GM21717 (cell line): ENCODE measurements at regions not wholly inside any gene's neighbourhood (a gene's known extent, or its start where the extent isn't known, plus 50 kb on each side); places are given as distances from the start of the nearest gene placed in this dataset.
"Not testable (repeated sequence)": the region's sequence is repeated elsewhere in the genome, so short reads cannot be mapped to it uniquely, and the experiment has no call there.

ENCODE experiments used
- ATAC-seq: cut with Tn5 transposase; IDR thresholded peaks from one replicate; pipeline ENCODE4 v1.9.1; 2021; ENCODE audit warnings: mild to moderate bottlenecking, moderate library complexity; ENCODE audit not compliant: unreplicated experiment

GRCh38 chr3:148525621-148526020, 172.1 kb upstream of the AGTR1 start:
- ATAC-seq, result not testable (repeated sequence)

- ATAC-seq, result no peak
These were observed 169.7 kb upstream of the AGTR1 start for GRCh38 chr3:148528024-148528423.

GRCh38 chr3:148531836-148532235, 165.9 kb upstream of the AGTR1 start:
- no peak for ATAC-seq

- ATAC-seq, result no peak
These were observed 165.4 kb upstream of the AGTR1 start for GRCh38 chr3:148532326-148532725.

- ATAC-seq, result no peak
These were observed 164.9 kb upstream of the AGTR1 start for GRCh38 chr3:148532774-148533173.

GRCh38 chr3:148534089-148534988, 163.4 kb upstream of the AGTR1 start:
- ATAC-seq, result no peak

GRCh38 chr3:148535001-148535400, 162.7 kb upstream of the AGTR1 start:
- ATAC-seq, result no peak

GRCh38 chr3:148540266-148540665, 157.4 kb upstream of the AGTR1 start:
- ATAC-seq, result no peak

- no peak for ATAC-seq
These were observed 156.9 kb upstream of the AGTR1 start for GRCh38 chr3:148540851-148541250.

GRCh38 chr3:148546959-148547358, 150.7 kb upstream of the AGTR1 start:
- no peak for ATAC-seq

- no peak for ATAC-seq
These were observed 145.9 kb upstream of the AGTR1 start for GRCh38 chr3:148551767-148552260.

GRCh38 chr3:148554367-148554766, 143.3 kb upstream of the AGTR1 start:
- ATAC-seq, result no peak

- no peak for ATAC-seq
These were observed 141.0 kb upstream of the AGTR1 start for GRCh38 chr3:148556664-148557063.

- not testable (repeated sequence) for ATAC-seq
These were observed 120.1 kb upstream of the AGTR1 start for GRCh38 chr3:148577579-148577978.

- ATAC-seq, result no peak
These were observed 115.6 kb upstream of the AGTR1 start for GRCh38 chr3:148582126-148582525.

GRCh38 chr3:148583793-148584192, 113.9 kb upstream of the AGTR1 start:
- no peak for ATAC-seq

- no peak for ATAC-seq
These were observed 113.3 kb upstream of the AGTR1 start for GRCh38 chr3:148584438-148584837.

GRCh38 chr3:148585671-148586379, 111.9 kb upstream of the AGTR1 start:
- no peak for ATAC-seq

GRCh38 chr3:148588291-148588690, 109.4 kb upstream of the AGTR1 start:
- ATAC-seq, result no peak

- ATAC-seq, result no peak
These were observed 106.2 kb upstream of the AGTR1 start for GRCh38 chr3:148591525-148591924.

GRCh38 chr3:148598619-148599018, 99.1 kb upstream of the AGTR1 start:
- no peak for ATAC-seq

- no peak for ATAC-seq
These were observed 98.2 kb upstream of the AGTR1 start for GRCh38 chr3:148599481-148599880.
